ENCODE measurements at regions not wholly inside any gene's neighbourhood (a gene's known extent, or its start where the extent isn't known, plus 50 kb on each side); places are given as distances from the start of the nearest gene placed in this dataset.

DNA sequence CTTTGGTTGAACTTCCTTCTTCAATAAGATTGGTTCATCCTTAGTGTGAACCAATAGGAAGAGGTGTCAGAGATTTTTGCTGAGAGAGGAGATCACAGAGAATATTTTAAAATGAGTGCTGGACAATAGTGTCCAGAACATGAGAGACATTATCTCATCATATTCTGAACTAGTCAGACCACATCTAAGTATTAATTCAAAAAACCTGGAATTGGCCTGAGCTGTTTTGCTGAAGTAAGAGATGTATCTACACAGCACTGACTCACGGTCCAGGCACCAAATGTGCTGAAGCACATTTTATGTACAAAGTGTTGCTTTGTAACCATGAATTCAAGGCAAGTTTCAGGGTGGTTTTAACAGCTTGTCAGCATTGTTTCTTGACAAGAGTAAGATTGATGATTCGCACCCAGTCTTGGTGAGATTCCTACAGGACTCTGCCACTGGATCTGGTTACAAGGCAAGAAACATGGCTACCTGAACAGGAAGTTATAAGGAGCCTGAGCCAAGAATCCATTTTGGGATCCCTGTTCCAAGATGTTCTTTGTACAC lies 178.2 kb upstream of the HEY2 start:
- intact Hi-C loops (cut with micrococcal nuclease) = no loop called here
- Histone ChIP-seq H3K27ac (ENCODE audit: low read length in 2 of 2) (no peak overlapping the region), H2AFZ (ENCODE audit: insufficient read depth, low read depth, low read length, poor library complexity, severe bottlenecking) (no peak overlapping the region), H3K9ac (ENCODE audit: low read length) (no peak overlapping the region), H3K36me3 (replicated peaks in 1 of 2; ENCODE audit: control extremely low read depth in 1 of 2, control insufficient read depth in 1 of 2, extremely low read depth in 1 of 2, insufficient read depth in 2 of 2, low read length in 1 of 2) (no peaks in the 10 kb centered on the region), H3K4me2 (replicated peaks; ENCODE audit: low read depth, low read length, poor library complexity, severe bottlenecking) (no peak overlapping the region), H3K27me3 (replicated peaks in 1 of 4; ENCODE audit: control extremely low read depth in 1 of 4, control insufficient read depth in 3 of 4, insufficient read depth in 4 of 4, low read length in 3 of 4) (no peaks in the 10 kb centered on the region), H3K79me2 (ENCODE audit: control insufficient read depth, insufficient read depth, low read length) (no peaks in the 10 kb centered on the region), H4K20me1 (ENCODE audit: control insufficient read depth, insufficient read depth, low read length, poor library complexity, severe bottlenecking) (no peaks in the 10 kb centered on the region), H3K4me1 (ENCODE audit: control insufficient read depth in 2 of 2, insufficient read depth in 2 of 2, low read length in 2 of 2) (no peaks in the 10 kb centered on the region), H3K4me3 (ENCODE audit: control extremely low read depth in 1 of 5, extremely low read depth in 1 of 5, insufficient read depth in 1 of 5, low read depth in 2 of 5, low read length in 4 of 5) (no peak overlapping the region), H3K9me3 (ENCODE audit: control extremely low read depth in 1 of 3, control insufficient read depth in 2 of 3, insufficient read depth in 1 of 3, low read length in 2 of 3) (no peaks in the 10 kb centered on the region)
- no peak overlapping the region for H3K4me3 Mint-ChIP-seq
- ChIA-PET CTCF (no interaction called here), POLR2A (no interaction called here)
- DNase-seq (no peak), ATAC-seq (ENCODE audit: low read depth) (no peak)
- WGBS (ENCODE audit: insufficient coverage) = 79% methylated on average over 2 of the region's 2 CpGs
- H3K27ac Mint-ChIP-seq = no peak overlapping the region
- no peaks in the 10 kb centered on the region for H3K4me1 Mint-ChIP-seq
- peaks cover 10% of the 10 kb centered on the region for H3K27me3 Mint-ChIP-seq
- TF ChIP-seq, protein P1, sequence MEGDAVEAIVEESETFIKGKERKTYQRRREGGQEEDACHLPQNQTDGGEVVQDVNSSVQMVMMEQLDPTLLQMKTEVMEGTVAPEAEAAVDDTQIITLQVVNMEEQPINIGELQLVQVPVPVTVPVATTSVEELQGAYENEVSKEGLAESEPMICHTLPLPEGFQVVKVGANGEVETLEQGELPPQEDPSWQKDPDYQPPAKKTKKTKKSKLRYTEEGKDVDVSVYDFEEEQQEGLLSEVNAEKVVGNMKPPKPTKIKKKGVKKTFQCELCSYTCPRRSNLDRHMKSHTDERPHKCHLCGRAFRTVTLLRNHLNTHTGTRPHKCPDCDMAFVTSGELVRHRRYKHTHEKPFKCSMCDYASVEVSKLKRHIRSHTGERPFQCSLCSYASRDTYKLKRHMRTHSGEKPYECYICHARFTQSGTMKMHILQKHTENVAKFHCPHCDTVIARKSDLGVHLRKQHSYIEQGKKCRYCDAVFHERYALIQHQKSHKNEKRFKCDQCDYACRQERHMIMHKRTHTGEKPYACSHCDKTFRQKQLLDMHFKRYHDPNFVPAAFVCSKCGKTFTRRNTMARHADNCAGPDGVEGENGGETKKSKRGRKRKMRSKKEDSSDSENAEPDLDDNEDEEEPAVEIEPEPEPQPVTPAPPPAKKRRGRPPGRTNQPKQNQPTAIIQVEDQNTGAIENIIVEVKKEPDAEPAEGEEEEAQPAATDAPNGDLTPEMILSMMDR (IDR thresholded peaks at IDR 0.05) = no peak
- TF ChIP-seq EZH2 (IDR thresholded peaks at IDR 0.05; ENCODE audit: borderline replicate concordance, insufficient read depth, low read depth, low read length, poor library complexity, severe bottlenecking) = no peak
- H3K9me3 Mint-ChIP-seq (ENCODE audit: insufficient read depth) = no peaks in the 10 kb centered on the region

DNA sequence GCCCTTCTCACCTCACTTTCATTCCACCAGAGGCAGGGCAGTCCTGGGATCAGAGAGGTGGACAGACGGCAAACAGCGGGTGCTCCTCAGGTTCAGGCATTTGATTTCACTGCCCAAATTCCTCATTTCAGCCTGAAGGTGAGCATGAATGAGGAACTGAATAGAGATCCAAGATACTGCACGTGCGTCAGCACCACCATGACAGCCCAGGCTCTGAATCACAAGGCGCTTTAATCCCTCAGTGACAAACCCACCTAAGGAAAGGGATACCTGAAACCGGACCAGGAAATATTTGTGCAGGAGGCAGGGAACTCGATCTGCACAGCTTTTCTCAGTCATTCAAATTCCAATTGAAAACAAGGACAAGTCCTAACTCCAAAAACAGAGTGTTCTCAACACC lies 174.8 kb upstream of the HEY2 start:
- ChIA-PET POLR2A (no interaction called here), CTCF (no interaction called here)
- Histone ChIP-seq H3K9me3 (ENCODE audit: control extremely low read depth in 1 of 3, control insufficient read depth in 2 of 3, insufficient read depth in 1 of 3, low read length in 2 of 3) (no peaks in the 10 kb centered on the region), H3K36me3 (replicated peaks in 1 of 2; ENCODE audit: control extremely low read depth in 1 of 2, control insufficient read depth in 1 of 2, extremely low read depth in 1 of 2, insufficient read depth in 2 of 2, low read length in 1 of 2) (no peaks in the 10 kb centered on the region), H3K4me1 (ENCODE audit: control insufficient read depth in 2 of 2, insufficient read depth in 2 of 2, low read length in 2 of 2) (no peaks in the 10 kb centered on the region), H3K27me3 (replicated peaks in 1 of 4; ENCODE audit: control extremely low read depth in 1 of 4, control insufficient read depth in 3 of 4, insufficient read depth in 4 of 4, low read length in 3 of 4) (peaks cover 0 to 4% (median 0%) of the 10 kb centered on the region in 4 experiments), H2AFZ (ENCODE audit: insufficient read depth, low read depth, low read length, poor library complexity, severe bottlenecking) (no peak overlapping the region), H3K4me2 (replicated peaks; ENCODE audit: low read depth, low read length, poor library complexity, severe bottlenecking) (no peak overlapping the region), H3K4me3 (ENCODE audit: control extremely low read depth in 1 of 5, extremely low read depth in 1 of 5, insufficient read depth in 1 of 5, low read depth in 2 of 5, low read length in 4 of 5) (no peak overlapping the region), H3K27ac (ENCODE audit: low read length in 2 of 2) (no peak overlapping the region), H4K20me1 (ENCODE audit: control insufficient read depth, insufficient read depth, low read length, poor library complexity, severe bottlenecking) (no peaks in the 10 kb centered on the region), H3K79me2 (ENCODE audit: control insufficient read depth, insufficient read depth, low read length) (no peaks in the 10 kb centered on the region), H3K9ac (ENCODE audit: low read length) (no peak overlapping the region)
- Mint-ChIP-seq H3K4me1 (no peaks in the 10 kb centered on the region), H3K9me3 (ENCODE audit: insufficient read depth) (no peaks in the 10 kb centered on the region), H3K27ac (no peak overlapping the region), H3K4me3 (no peak overlapping the region), H3K27me3 (peaks cover 16% of the 10 kb centered on the region)
- ATAC-seq (ENCODE audit: low read depth) (no peak), DNase-seq (no peak)
- intact Hi-C loops (cut with micrococcal nuclease) = no loop called here
- 100% methylated on average over 2 of the region's 7 CpGs for WGBS (ENCODE audit: insufficient coverage)
- TF ChIP-seq, protein P1 (IDR thresholded peaks at IDR 0.05) = no peak
- TF ChIP-seq EZH2 (IDR thresholded peaks at IDR 0.05; ENCODE audit: borderline replicate concordance, insufficient read depth, low read depth, low read length, poor library complexity, severe bottlenecking) = no peak
